ENCODE measurements at regions not wholly inside any gene's neighbourhood (a gene's known extent, or its start where the extent isn't known, plus 50 kb on each side); places are given as distances from the start of the nearest gene placed in this dataset.

- TF ChIP-seq TAF1 (IDR thresholded peaks at IDR 0.05; ENCODE audit: low read depth, low read length) (no peak), SPI1 (IDR thresholded peaks at IDR 0.05; ENCODE audit: low read depth, low read length) (no peak), POLR2A (IDR thresholded peaks at IDR 0.05; ENCODE audit: low read depth, low read length) (no peak), POLR2AphosphoS5 (IDR thresholded peaks at IDR 0.05; ENCODE audit: low read depth, low read length) (no peak), PAX5 (IDR thresholded peaks at IDR 0.05; ENCODE audit: insufficient read depth, low read length, severe bottlenecking) (no peak)
Observed at GRCh38 chr7:51772190-51772589, 455.6 kb upstream of the COBL start.
